H9 (cell line): ENCODE measurements at regions not wholly inside any gene's neighbourhood (a gene's known extent, or its start where the extent isn't known, plus 50 kb on each side); places are given as distances from the start of the nearest gene placed in this dataset.

ENCODE experiments used
- DNase-seq: peaks from one replicate; pipeline ENCODE4 v3.0.0-alpha.2; 2017
- H2AFZ ChIP-seq: one replicate; pipeline ENCODE4 v1.6.1; 2013; ENCODE audit warnings: mild to moderate bottlenecking, low read length, control low read depth, moderate library complexity
- H2AK5ac ChIP-seq: 2 replicates; pipeline ENCODE4 v1.6.1; 2013; ENCODE audit warnings: low read length, control low read depth, mixed read lengths; ENCODE audit not compliant: insufficient read length
- H2BK120ac ChIP-seq: one replicate; pipeline ENCODE4 v1.6.1; 2013; ENCODE audit warnings: low read depth, mild to moderate bottlenecking, low read length, control low read depth, inconsistent platforms; ENCODE audit not compliant: poor library complexity, severe bottlenecking
- H2BK12ac ChIP-seq: 2 replicates; pipeline ENCODE4 v1.6.1; 2013; ENCODE audit warnings: low read length, control low read depth, mixed read lengths, low read depth; ENCODE audit not compliant: insufficient read length
- H2BK15ac ChIP-seq: 2 replicates; pipeline ENCODE4 v1.6.1; 2013; ENCODE audit warnings: low read depth, low read length, control low read depth
- H2BK20ac ChIP-seq: one replicate; pipeline ENCODE4 v1.6.1; 2013; ENCODE audit warnings: low read depth, mild to moderate bottlenecking, low read length, control low read depth, inconsistent platforms; ENCODE audit not compliant: poor library complexity, severe bottlenecking
- H2BK5ac ChIP-seq: 2 replicates; pipeline ENCODE4 v1.6.1; 2013; ENCODE audit warnings: low read length, control low read depth, mixed read lengths; ENCODE audit not compliant: insufficient read length
- H3K14ac ChIP-seq: 2 replicates; pipeline ENCODE4 v1.6.1; 2013; ENCODE audit warnings: low read length, control low read depth; ENCODE audit not compliant: insufficient read depth
- H3K18ac ChIP-seq: 2 replicates; pipeline ENCODE4 v1.6.1; 2013; ENCODE audit warnings: low read depth, mild to moderate bottlenecking, mixed read lengths, low read length, control low read depth; ENCODE audit not compliant: insufficient read length
- H3K23ac ChIP-seq: 2 replicates; pipeline ENCODE4 v1.6.1; 2013; ENCODE audit warnings: low read length, control low read depth, mixed read lengths, low read depth; ENCODE audit not compliant: insufficient read length
- H3K23me2 ChIP-seq: 2 replicates; pipeline ENCODE4 v1.6.1; 2013; ENCODE audit warnings: low read depth, mild to moderate bottlenecking, mixed read lengths, low read length, control low read depth; ENCODE audit not compliant: insufficient read length, poor library complexity, severe bottlenecking
- H3K27ac ChIP-seq: 2 replicates; pipeline ENCODE4 v1.5.1; 2013; ENCODE audit warnings: low read length, control low read depth, mixed read lengths, low read depth; ENCODE audit not compliant: insufficient read length
- H3K27me3 ChIP-seq: 2 replicates; pipeline ENCODE4 v1.6.1; 2013; ENCODE audit warnings: low read length, control low read depth, inconsistent platforms; ENCODE audit not compliant: insufficient read depth
- H3K4ac ChIP-seq: 2 replicates; pipeline ENCODE4 v1.6.1; 2013; ENCODE audit warnings: low read depth, mild to moderate bottlenecking, control low read depth, inconsistent platforms, low read length, moderate library complexity
- H3K4me1 ChIP-seq: 2 replicates; pipeline ENCODE4 v1.6.1; 2013; ENCODE audit warnings: low read length, control low read depth, inconsistent platforms; ENCODE audit not compliant: insufficient read depth
- H3K4me2 ChIP-seq: 2 replicates; pipeline ENCODE4 v1.6.1; 2013; ENCODE audit warnings: low read length, control low read depth, mixed read lengths; ENCODE audit not compliant: insufficient read length, insufficient read depth
- H3K56ac ChIP-seq: 2 replicates; pipeline ENCODE4 v1.6.1; 2013; ENCODE audit warnings: low read depth, mild to moderate bottlenecking, mixed read lengths, low read length, control low read depth; ENCODE audit not compliant: insufficient read length
- H3K79me1 ChIP-seq: 2 replicates; pipeline ENCODE4 v1.6.1; 2013; ENCODE audit warnings: low read depth, mild to moderate bottlenecking, moderate library complexity, low read length, control low read depth, inconsistent platforms; ENCODE audit not compliant: insufficient read depth, poor library complexity, severe bottlenecking
- H3K79me2 ChIP-seq: 2 replicates; pipeline ENCODE4 v1.6.1; 2013; ENCODE audit warnings: low read length, control low read depth, inconsistent platforms; ENCODE audit not compliant: insufficient read depth
- H3K9ac ChIP-seq: 2 replicates; pipeline ENCODE4 v1.6.1; 2013; ENCODE audit warnings: low read length, control low read depth, mixed read lengths; ENCODE audit not compliant: insufficient read length; ENCODE audit errors: extremely low read depth
- H3K9me3 ChIP-seq: one replicate; pipeline ENCODE4 v1.6.1; 2013; ENCODE audit warnings: low read depth, low read length, inconsistent platforms; ENCODE audit not compliant: control insufficient read depth
- H3T11ph ChIP-seq: one replicate; pipeline ENCODE4 v1.6.1; 2013; ENCODE audit warnings: mild to moderate bottlenecking, low read length, control low read depth, inconsistent platforms
- H4K20me1 ChIP-seq: one replicate; pipeline ENCODE4 v1.6.1; 2013; ENCODE audit not compliant: control insufficient read depth, insufficient read length, insufficient read depth
- H4K5ac ChIP-seq: 2 replicates; pipeline ENCODE4 v1.6.1; 2013; ENCODE audit warnings: low read depth, mild to moderate bottlenecking, mixed read lengths, low read length, control low read depth; ENCODE audit not compliant: insufficient read length
- H4K8ac ChIP-seq: replicated peaks from 2 replicates; pipeline ENCODE4 v1.6.1; 2013; ENCODE audit warnings: low read length, control low read depth, mixed read lengths, low read depth; ENCODE audit not compliant: insufficient read length
- H4K91ac ChIP-seq: 2 replicates; pipeline ENCODE4 v1.6.1; 2013; ENCODE audit warnings: low read depth, mild to moderate bottlenecking, moderate library complexity, mixed read lengths, low read length, control low read depth; ENCODE audit not compliant: insufficient read length
- H3K27ac Mint-ChIP-seq, 3 experiments: 2 replicates in 2 of 3; 3 replicates in 1 of 3; pipeline ENCODE4 v1.8.0; 2020 to 2021; ENCODE audit warnings: mixed read lengths in 3 of 3, mild to moderate bottlenecking in 1 of 3, moderate library complexity in 1 of 3
- H3K27me3 Mint-ChIP-seq: 2 replicates; pipeline ENCODE4 v1.8.0; 2021; ENCODE audit warnings: low read depth, mild to moderate bottlenecking, moderate library complexity, mixed read lengths
- H3K36me3 Mint-ChIP-seq, 3 experiments: 2 replicates in 2 of 3; 3 replicates in 1 of 3; pipeline ENCODE4 v1.8.0; 2020 to 2021; ENCODE audit warnings: low read depth in 3 of 3, mixed read lengths in 3 of 3; ENCODE audit not compliant: insufficient read depth in 1 of 3
- H3K4me1 Mint-ChIP-seq, 2 experiments: 2 replicates each; pipeline ENCODE4 v1.8.0; 2020; ENCODE audit warnings: mixed read lengths in 2 of 2
- H3K4me3 Mint-ChIP-seq, 2 experiments: 2 replicates in 1 of 2; 3 replicates in 1 of 2; pipeline ENCODE4 v1.8.0; 2020 to 2021; ENCODE audit warnings: mild to moderate bottlenecking in 2 of 2, mixed read lengths in 2 of 2, moderate library complexity in 1 of 2
- H3K9me3 Mint-ChIP-seq, 2 experiments: 2 replicates in 1 of 2; 3 replicates in 1 of 2; pipeline ENCODE4 v1.8.0; 2020; ENCODE audit warnings: mild to moderate bottlenecking in 2 of 2, mixed read lengths in 2 of 2, moderate library complexity in 1 of 2
- CTCF ChIP-seq: fragments of 200-600 bp; sonication (generic); conservative IDR thresholded peaks from 3 replicates; pipeline ENCODE4 v1.8.0; 2021; ENCODE audit warnings: antibody characterized with exemption, mild to moderate bottlenecking
- WGBS: extraction: QIAGEN DNeasy Blood & Tissue Kit; methylation state at CpG from one replicate; pipeline ENCODE4 v1.1.7; 2013; ENCODE audit warnings: missing lambda C conversion rate, low lambda C conversion rate, mixed read lengths; ENCODE audit not compliant: insufficient read length; ENCODE audit errors: extremely low coverage; 5-methylcytosine and 5-hydroxymethylcytosine counted together

DNA sequence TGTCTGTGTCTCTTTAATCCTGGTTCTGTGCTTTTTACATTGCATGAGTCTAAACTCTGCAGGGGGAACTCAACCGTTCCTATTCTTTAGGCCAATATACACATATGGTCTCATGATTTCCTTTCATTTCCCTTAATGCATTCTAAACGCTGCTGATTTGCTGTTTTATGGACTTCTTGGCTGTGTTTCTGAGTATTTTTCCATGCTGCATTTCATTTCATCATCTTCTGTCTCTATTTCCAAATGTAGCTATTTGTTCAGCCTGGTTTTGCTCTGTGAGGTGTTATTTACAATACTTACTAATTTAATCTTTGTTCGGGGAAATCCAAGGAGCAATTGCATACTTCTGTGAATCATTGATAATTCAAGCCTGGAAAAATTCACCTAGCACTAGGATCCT is 897.2 kb downstream of the TSN start:
- Histone ChIP-seq H3K56ac (no peak overlapping the region), H3K9ac (no peak overlapping the region), H2BK15ac (no peak overlapping the region), H3K14ac (no peak overlapping the region), H4K20me1 (no peaks in the 10 kb centered on the region), H2BK20ac (no peak overlapping the region), H4K5ac (no peak overlapping the region), H3K4me1 (peaks cover 8% of the 10 kb centered on the region; the same call in 1 of the 2 replicates), H3K18ac (no peak overlapping the region), H3K23me2 (no peaks in the 10 kb centered on the region), H3K27me3 (no peaks in the 10 kb centered on the region; the same call in 1 of the 2 replicates), H2BK5ac (no peak overlapping the region), H3K27ac (no peak overlapping the region), H3K9me3 (no peaks in the 10 kb centered on the region), H2AFZ (no peak overlapping the region), H2BK120ac (no peak overlapping the region), H4K91ac (no peak overlapping the region), H3K79me1 (no peaks in the 10 kb centered on the region), H4K8ac (no peak overlapping the region), H3K79me2 (no peaks in the 10 kb centered on the region), H3K4me2 (no peak overlapping the region), H2AK5ac (no peak overlapping the region), H3T11ph (no peak overlapping the region), H2BK12ac (no peak overlapping the region), H3K23ac (no peak overlapping the region), H3K4ac (no peak overlapping the region)
- no peak for TF ChIP-seq CTCF
- Mint-ChIP-seq H3K9me3 (no peaks in the 10 kb centered on the region), H3K4me3 (no peak overlapping the region), H3K27ac (no peak overlapping the region), H3K4me1 (peaks cover 30 to 33% of the 10 kb centered on the region in 2 experiments), H3K36me3 (no peaks in the 10 kb centered on the region), H3K27me3 (no peaks in the 10 kb centered on the region; the same call in 1 of the 2 replicates)
- WGBS, result no CpG with 5 or more reads among the region's 3 CpGs
- DNase-seq, result no peak
